Neural progenitor cell (in vitro differentiated cells): ENCODE measurements at regions not wholly inside any gene's neighbourhood (a gene's known extent, or its start where the extent isn't known, plus 50 kb on each side); places are given as distances from the start of the nearest gene placed in this dataset.

Source experiments
- CTCF ChIP-seq: fragments of 200-600 bp; sonication (generic); IDR thresholded peaks from 2 replicates; pipeline ENCODE4 v1.5.1; 2017; ENCODE audit warnings: antibody characterized with exemption, mild to moderate bottlenecking
- EZH2 ChIP-seq: fragments of 200-600 bp; sonication (generic); IDR thresholded peaks from 2 replicates; pipeline ENCODE4 v1.6.1; 2017; ENCODE audit warnings: antibody characterized with exemption, mild to moderate bottlenecking, moderate library complexity

GRCh38 chr16:85243308-85243707 is 131.0 kb upstream of the CIBAR2 start:
- TF ChIP-seq CTCF (no peak), EZH2 (no peak)
